ENCODE measurements at regions not wholly inside any gene's neighbourhood (a gene's known extent, or its start where the extent isn't known, plus 50 kb on each side); places are given as distances from the start of the nearest gene placed in this dataset.
"Not testable (repeated sequence)": the region's sequence is repeated elsewhere in the genome, so short reads cannot be mapped to it uniquely, and the experiment has no call there.

- no peak for DNase-seq (ENCODE audit: low read depth, low spot score)
These were observed 324.2 kb upstream of the HS6ST1 start for GRCh38 chr2:128642821-128643220.

GRCh38 chr2:128643221-128644065, 324.8 kb upstream of the HS6ST1 start:
- no peak for DNase-seq (ENCODE audit: low read depth, low spot score)

GRCh38 chr2:128644156-128644555, 325.5 kb upstream of the HS6ST1 start:
- DNase-seq (ENCODE audit: low read depth, low spot score) = no peak

GRCh38 chr2:128644718-128645256, 326.1 kb upstream of the HS6ST1 start:
- no peak for DNase-seq (ENCODE audit: low read depth, low spot score)

GRCh38 chr2:128645631-128646030, 327.0 kb upstream of the HS6ST1 start:
- no peak for DNase-seq (ENCODE audit: low read depth, low spot score)

GRCh38 chr2:128646091-128646490, 327.4 kb upstream of the HS6ST1 start:
- no peak for DNase-seq (ENCODE audit: low read depth, low spot score)

- no peak for DNase-seq (ENCODE audit: low read depth, low spot score)
These were observed 328.0 kb upstream of the HS6ST1 start for GRCh38 chr2:128646691-128647090.

GRCh38 chr2:128651000-128651399, 332.3 kb upstream of the HS6ST1 start:
- no peak for DNase-seq (ENCODE audit: low read depth, low spot score)

- DNase-seq (ENCODE audit: low read depth, low spot score) = no peak
These were observed 335.7 kb upstream of the HS6ST1 start for GRCh38 chr2:128654408-128654807.

GRCh38 chr2:128660836-128661235, 342.2 kb upstream of the HS6ST1 start:
- no peak for DNase-seq (ENCODE audit: low read depth, low spot score)

GRCh38 chr2:128661311-128661710, 342.6 kb upstream of the HS6ST1 start:
- no peak for DNase-seq (ENCODE audit: low read depth, low spot score)

GRCh38 chr2:128662051-128662471, 343.4 kb upstream of the HS6ST1 start:
- no peak for DNase-seq (ENCODE audit: low read depth, low spot score)

GRCh38 chr2:128663371-128664050, 344.8 kb upstream of the HS6ST1 start:
- no peak for DNase-seq (ENCODE audit: low read depth, low spot score)

- DNase-seq (ENCODE audit: low read depth, low spot score) = no peak
These were observed 345.9 kb upstream of the HS6ST1 start for GRCh38 chr2:128664499-128664971.

- no peak for DNase-seq (ENCODE audit: low read depth, low spot score)
These were observed 346.4 kb upstream of the HS6ST1 start for GRCh38 chr2:128665113-128665512.

- DNase-seq (ENCODE audit: low read depth, low spot score) = no peak
These were observed 347.9 kb upstream of the HS6ST1 start for GRCh38 chr2:128666596-128666995.

- DNase-seq (ENCODE audit: low read depth, low spot score) = no peak
These were observed 348.7 kb upstream of the HS6ST1 start for GRCh38 chr2:128667391-128667790.

GRCh38 chr2:128668946-128669345, 350.3 kb upstream of the HS6ST1 start:
- DNase-seq (ENCODE audit: low read depth, low spot score) = no peak

- no peak for DNase-seq (ENCODE audit: low read depth, low spot score)
These were observed 351.4 kb upstream of the HS6ST1 start for GRCh38 chr2:128670066-128670465.

- DNase-seq (ENCODE audit: low read depth, low spot score) = not testable (repeated sequence)
These were observed 353.5 kb upstream of the HS6ST1 start for GRCh38 chr2:128671981-128672757.

GRCh38 chr2:128679680-128680079, 361.0 kb upstream of the HS6ST1 start:
- not testable (repeated sequence) for DNase-seq (ENCODE audit: low read depth, low spot score)

GRCh38 chr2:128681507-128681906, 362.8 kb upstream of the HS6ST1 start:
- DNase-seq (ENCODE audit: low read depth, low spot score) = no peak
